Fibroblast of lung (primary cell): ENCODE measurements at regions not wholly inside any gene's neighbourhood (a gene's known extent, or its start where the extent isn't known, plus 50 kb on each side); places are given as distances from the start of the nearest gene placed in this dataset.

Experiments used
- CTCF ChIP-seq, 2 donors: IDR thresholded peaks in 1 of 2; conservative IDR thresholded peaks in 1 of 2; 1 replicate in 1 of 2; 2 replicates in 1 of 2; pipeline ENCODE4 v1.5.1; 2011 to 2012; ENCODE audit warnings: low read length in 2 of 2, control low read depth in 1 of 2, inconsistent platforms in 1 of 2, low read depth in 1 of 2, mild to moderate bottlenecking in 1 of 2
- EZH2 ChIP-seq: IDR thresholded peaks from 2 replicates; pipeline ENCODE4 v1.5.1; 2012; ENCODE audit warnings: low read length, control low read depth, mild to moderate bottlenecking; ENCODE audit errors: missing control alignments

GRCh38 chr2:71932037-71932779 is 215.5 kb downstream of the CYP26B1 start:
- TF ChIP-seq CTCF (conservative IDR thresholded peaks at IDR 0.05 in 1 of 2, IDR thresholded peaks at IDR 0.05 in 1 of 2; ENCODE audit: low read depth in 1 of 2, low read length in 2 of 2) (no peak), EZH2 (no peak)
